AG10803 (cell line): ENCODE measurements at regions not wholly inside any gene's neighbourhood (a gene's known extent, or its start where the extent isn't known, plus 50 kb on each side); places are given as distances from the start of the nearest gene placed in this dataset.

Experiments used
- DNase-seq: peaks from one replicate; pipeline ENCODE4 v3.0.0; 2010; ENCODE audit warnings: low read depth
- H3K4me3 ChIP-seq: 2 replicates; pipeline ENCODE4 v1.5.1; 2011; ENCODE audit warnings: mild to moderate bottlenecking, low read length, control low read depth
- CTCF ChIP-seq: conservative IDR thresholded peaks from 2 replicates; pipeline ENCODE4 v1.5.1; 2011; ENCODE audit warnings: mild to moderate bottlenecking, low read length, control low read depth, inconsistent platforms

DNA sequence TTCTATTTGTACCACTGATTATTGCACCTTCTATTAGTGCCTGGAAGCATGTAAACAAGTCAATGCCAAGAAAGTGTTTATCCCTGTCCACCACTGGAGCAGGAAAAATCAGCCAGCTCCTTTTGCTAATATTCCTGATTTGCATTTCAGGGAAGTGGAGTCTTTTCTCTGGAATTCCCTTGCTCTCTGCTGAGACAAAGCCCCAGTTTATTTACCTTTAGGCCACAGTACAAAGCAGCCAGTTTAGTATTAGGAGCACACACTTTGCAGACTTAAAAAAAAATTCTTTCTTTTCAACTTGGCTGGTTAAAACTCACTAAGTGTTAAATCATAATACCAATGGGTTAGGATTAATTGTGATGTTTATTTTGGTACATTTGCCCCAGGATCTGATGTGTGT, 631.1 kb downstream of the PKHD1 start:
- TF ChIP-seq CTCF, result no peak
- H3K4me3 ChIP-seq, result no peak overlapping the region
- DNase-seq, result no peak

DNA sequence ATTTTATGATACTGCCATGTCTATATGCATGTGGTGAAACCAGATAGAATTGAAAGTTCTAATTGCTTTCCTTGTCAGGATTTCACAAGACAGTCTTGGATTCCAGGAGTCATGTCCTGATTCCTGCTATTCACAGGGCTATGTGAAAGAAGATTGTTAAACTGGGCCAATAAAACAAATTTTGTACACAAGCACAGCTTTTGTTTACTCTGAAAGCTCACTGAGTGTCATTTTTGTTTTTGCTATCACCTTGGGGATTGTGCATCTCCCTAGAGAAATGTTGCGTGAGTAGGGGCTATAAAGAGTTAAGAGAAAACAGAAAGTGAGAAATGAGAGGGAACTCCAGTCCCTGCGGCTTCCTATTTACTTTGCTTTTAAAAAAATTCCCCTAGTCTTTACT, 627.5 kb downstream of the PKHD1 start:
- DNase-seq, result no peak
- H3K4me3 ChIP-seq, result no peak overlapping the region
- TF ChIP-seq CTCF, result no peak

- TF ChIP-seq CTCF, result no peak
- no peak for DNase-seq
- H3K4me3 ChIP-seq, result no peak overlapping the region
These were observed 624.5 kb downstream of the PKHD1 start for GRCh38 chr6:51462896-51463295.

DNA sequence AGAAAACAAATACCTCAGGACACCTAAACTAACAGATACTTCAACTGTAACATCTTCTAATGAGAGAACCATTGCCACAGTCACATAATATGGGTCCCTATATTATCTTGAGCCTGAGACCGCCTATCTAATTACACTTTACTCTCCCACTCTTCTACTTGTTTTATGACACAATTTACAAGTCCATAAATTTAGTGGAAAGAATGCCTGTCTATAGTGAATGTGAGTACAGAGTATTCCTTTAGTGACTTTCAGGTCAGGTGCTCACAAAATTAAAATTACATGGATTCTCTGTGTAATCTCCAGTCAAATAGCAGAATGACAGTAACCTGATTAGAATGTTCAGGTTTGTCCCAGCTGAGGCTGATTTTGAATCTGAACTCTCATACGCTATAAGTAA, 624.1 kb downstream of the PKHD1 start:
- DNase-seq, result no peak
- no peak for TF ChIP-seq CTCF

GRCh38 chr6:51464956-51465355, 622.5 kb downstream of the PKHD1 start:
- DNase-seq, result no peak
- H3K4me3 ChIP-seq, result no peak overlapping the region
- TF ChIP-seq CTCF, result no peak

More for the DNA sequence above, 624.1 kb downstream of the PKHD1 start:
- H3K4me3 ChIP-seq, result no peak overlapping the region

GRCh38 chr6:51466427-51466826, 621.0 kb downstream of the PKHD1 start:
- no peak for DNase-seq
- no peak overlapping the region for H3K4me3 ChIP-seq
- TF ChIP-seq CTCF, result no peak

DNA sequence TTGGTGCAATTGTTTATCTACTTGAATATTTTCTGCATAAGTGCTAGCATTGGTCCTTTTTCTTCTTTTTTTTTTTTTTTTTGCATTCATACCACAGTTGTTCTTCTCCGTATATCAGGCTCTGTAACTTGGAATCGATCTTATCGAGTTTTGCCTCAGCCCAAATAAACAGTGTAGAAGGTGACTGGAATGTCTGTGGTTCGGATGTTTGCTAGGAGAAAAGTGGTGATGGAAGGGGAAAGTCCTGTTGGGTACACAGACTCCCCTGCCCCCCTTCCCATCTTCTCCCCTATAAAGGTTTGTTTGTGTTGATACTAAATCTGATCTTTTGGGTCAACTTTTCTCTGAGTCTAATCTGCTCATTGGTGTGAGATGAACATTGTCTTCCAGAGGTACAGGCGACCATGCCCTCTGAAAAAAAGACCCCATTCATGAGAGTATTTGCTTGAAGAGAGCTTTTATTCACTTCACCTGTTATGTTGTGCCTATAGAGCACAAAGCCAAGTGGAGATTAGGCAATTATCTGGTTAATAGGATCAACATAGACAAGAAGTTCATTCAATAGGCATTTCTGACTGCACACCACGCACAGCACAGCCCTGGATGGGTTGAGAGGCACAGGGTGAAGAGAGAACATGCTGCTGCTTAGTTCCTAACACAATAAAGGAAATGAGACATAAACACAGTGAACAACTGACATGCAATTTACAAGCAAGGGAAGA, 620.0 kb downstream of the PKHD1 start:
- no peak for TF ChIP-seq CTCF
- H3K4me3 ChIP-seq, result no peak overlapping the region
- DNase-seq, result no peak
